SK-N-SH (cell line): ENCODE measurements at regions not wholly inside any gene's neighbourhood (a gene's known extent, or its start where the extent isn't known, plus 50 kb on each side); places are given as distances from the start of the nearest gene placed in this dataset.

Experiments used
- FOXM1 ChIP-seq: IDR thresholded peaks from 2 replicates; pipeline ENCODE4 v1.4.0; 2012; ENCODE audit warnings: low read depth, mild to moderate bottlenecking
- MAX ChIP-seq: IDR thresholded peaks from 2 replicates; pipeline ENCODE4 v1.4.0; 2012; ENCODE audit warnings: low read depth
- NRF1 ChIP-seq: IDR thresholded peaks from 2 replicates; pipeline ENCODE4 v1.6.1; 2012; ENCODE audit warnings: low read depth, mild to moderate bottlenecking, low read length
- TF ChIP-seq, protein P1 (sequence below): fragments of 200-600 bp; sonication (generic); IDR thresholded peaks from 2 replicates; pipeline ENCODE4 v1.6.1; 2017; ENCODE audit warnings: antibody characterized with exemption, mild to moderate bottlenecking, moderate library complexity

- TF ChIP-seq, protein P1, sequence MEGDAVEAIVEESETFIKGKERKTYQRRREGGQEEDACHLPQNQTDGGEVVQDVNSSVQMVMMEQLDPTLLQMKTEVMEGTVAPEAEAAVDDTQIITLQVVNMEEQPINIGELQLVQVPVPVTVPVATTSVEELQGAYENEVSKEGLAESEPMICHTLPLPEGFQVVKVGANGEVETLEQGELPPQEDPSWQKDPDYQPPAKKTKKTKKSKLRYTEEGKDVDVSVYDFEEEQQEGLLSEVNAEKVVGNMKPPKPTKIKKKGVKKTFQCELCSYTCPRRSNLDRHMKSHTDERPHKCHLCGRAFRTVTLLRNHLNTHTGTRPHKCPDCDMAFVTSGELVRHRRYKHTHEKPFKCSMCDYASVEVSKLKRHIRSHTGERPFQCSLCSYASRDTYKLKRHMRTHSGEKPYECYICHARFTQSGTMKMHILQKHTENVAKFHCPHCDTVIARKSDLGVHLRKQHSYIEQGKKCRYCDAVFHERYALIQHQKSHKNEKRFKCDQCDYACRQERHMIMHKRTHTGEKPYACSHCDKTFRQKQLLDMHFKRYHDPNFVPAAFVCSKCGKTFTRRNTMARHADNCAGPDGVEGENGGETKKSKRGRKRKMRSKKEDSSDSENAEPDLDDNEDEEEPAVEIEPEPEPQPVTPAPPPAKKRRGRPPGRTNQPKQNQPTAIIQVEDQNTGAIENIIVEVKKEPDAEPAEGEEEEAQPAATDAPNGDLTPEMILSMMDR, result no peak
- TF ChIP-seq MAX (no peak), FOXM1 (no peak), NRF1 (no peak)
These were observed 955.4 kb downstream of the EFNB2 start for GRCh38 chr13:105579821-105580710.
